ENCODE measurements at regions not wholly inside any gene's neighbourhood (a gene's known extent, or its start where the extent isn't known, plus 50 kb on each side); places are given as distances from the start of the nearest gene placed in this dataset.

DNA sequence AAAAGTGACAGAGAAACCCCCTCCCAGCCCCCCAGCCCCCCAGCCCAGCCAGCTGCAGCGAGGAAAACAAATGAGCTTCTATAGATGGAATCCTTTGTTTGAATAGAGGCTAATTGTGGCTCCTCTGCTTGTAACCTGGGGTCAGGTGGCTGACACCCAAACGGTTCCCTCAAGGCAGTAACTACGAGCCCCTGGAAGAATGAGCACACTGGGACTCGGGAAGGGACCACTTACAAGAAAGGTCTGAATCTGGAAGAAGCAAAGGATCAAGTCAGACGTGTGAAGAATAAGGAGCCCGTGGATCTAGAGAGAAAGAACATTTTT lies 108.7 kb upstream of the FUT8 start (continued):
- TF ChIP-seq ZNF462 (CRISPR knock-in tag; IDR thresholded peaks at IDR 0.05) (no peak), CTCF (conservative IDR thresholded peaks at IDR 0.05; ENCODE audit: low read depth in 2 of 2) (no peak), ZNF114 (CRISPR knock-in tag; IDR thresholded peaks at IDR 0.05) (no peak)

- Histone ChIP-seq H3K36me3 (ENCODE audit: insufficient read depth) (no peaks in the 10 kb centered on the region), H3K4me1 (ENCODE audit: insufficient read depth) (peaks cover 12% of the 10 kb centered on the region; the same call in 1 of the 2 replicates), H3K9me2 (ENCODE audit: insufficient read depth) (no peaks in the 10 kb centered on the region), H3F3A (replicated peaks; ENCODE audit: low read depth) (no peaks in the 10 kb centered on the region), H3K27me3 (ENCODE audit: insufficient read depth) (no peaks in the 10 kb centered on the region), H3K79me2 (replicated peaks; ENCODE audit: insufficient read depth) (no peaks in the 10 kb centered on the region), H4K20me1 (replicated peaks; ENCODE audit: insufficient read depth) (no peaks in the 10 kb centered on the region), H3K4me3 (no peak overlapping the region), H3K27ac (ENCODE audit: low read depth) (no peak overlapping the region), H2AFZ (peak overlapping the region; percentile 90; the same call in 1 of the 2 replicates), H3K4me2 (no peak overlapping the region)
- no peak overlapping the region for H3K27ac Mint-ChIP-seq
- H3K4me1 Mint-ChIP-seq = peaks cover 19% of the 10 kb centered on the region
- ATAC-seq (no peak), DNase-seq (ENCODE audit: low spot score) (no peak)
- H3K36me3 Mint-ChIP-seq (ENCODE audit: low read depth) = no peaks in the 10 kb centered on the region
- H3K4me3 Mint-ChIP-seq = no peak overlapping the region
- peaks cover 1% of the 10 kb centered on the region for H3K27me3 Mint-ChIP-seq (ENCODE audit: insufficient read depth, low read depth, poor library complexity)
- no peaks in the 10 kb centered on the region for H3K9me3 Mint-ChIP-seq
- TF ChIP-seq ZNF114 (CRISPR knock-in tag; IDR thresholded peaks at IDR 0.05) = no peak
- no peak for TF ChIP-seq ZNF331 (CRISPR knock-in tag; IDR thresholded peaks at IDR 0.05; ENCODE audit: low read depth)
- TF ChIP-seq POLR2AphosphoS5 (IDR thresholded peaks at IDR 0.05; ENCODE audit: low read depth) = no peak
- no peak for TF ChIP-seq JUNB (IDR thresholded peaks at IDR 0.05; ENCODE audit: unreplicated experiment)
- TF ChIP-seq STAT1 (IDR thresholded peaks at IDR 0.05; ENCODE audit: unreplicated experiment) = no peak
- TF ChIP-seq, protein P1, sequence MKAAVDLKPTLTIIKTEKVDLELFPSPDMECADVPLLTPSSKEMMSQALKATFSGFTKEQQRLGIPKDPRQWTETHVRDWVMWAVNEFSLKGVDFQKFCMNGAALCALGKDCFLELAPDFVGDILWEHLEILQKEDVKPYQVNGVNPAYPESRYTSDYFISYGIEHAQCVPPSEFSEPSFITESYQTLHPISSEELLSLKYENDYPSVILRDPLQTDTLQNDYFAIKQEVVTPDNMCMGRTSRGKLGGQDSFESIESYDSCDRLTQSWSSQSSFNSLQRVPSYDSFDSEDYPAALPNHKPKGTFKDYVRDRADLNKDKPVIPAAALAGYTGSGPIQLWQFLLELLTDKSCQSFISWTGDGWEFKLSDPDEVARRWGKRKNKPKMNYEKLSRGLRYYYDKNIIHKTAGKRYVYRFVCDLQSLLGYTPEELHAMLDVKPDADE (IDR thresholded peaks at IDR 0.05) = no peak
- TF ChIP-seq, protein P2, sequence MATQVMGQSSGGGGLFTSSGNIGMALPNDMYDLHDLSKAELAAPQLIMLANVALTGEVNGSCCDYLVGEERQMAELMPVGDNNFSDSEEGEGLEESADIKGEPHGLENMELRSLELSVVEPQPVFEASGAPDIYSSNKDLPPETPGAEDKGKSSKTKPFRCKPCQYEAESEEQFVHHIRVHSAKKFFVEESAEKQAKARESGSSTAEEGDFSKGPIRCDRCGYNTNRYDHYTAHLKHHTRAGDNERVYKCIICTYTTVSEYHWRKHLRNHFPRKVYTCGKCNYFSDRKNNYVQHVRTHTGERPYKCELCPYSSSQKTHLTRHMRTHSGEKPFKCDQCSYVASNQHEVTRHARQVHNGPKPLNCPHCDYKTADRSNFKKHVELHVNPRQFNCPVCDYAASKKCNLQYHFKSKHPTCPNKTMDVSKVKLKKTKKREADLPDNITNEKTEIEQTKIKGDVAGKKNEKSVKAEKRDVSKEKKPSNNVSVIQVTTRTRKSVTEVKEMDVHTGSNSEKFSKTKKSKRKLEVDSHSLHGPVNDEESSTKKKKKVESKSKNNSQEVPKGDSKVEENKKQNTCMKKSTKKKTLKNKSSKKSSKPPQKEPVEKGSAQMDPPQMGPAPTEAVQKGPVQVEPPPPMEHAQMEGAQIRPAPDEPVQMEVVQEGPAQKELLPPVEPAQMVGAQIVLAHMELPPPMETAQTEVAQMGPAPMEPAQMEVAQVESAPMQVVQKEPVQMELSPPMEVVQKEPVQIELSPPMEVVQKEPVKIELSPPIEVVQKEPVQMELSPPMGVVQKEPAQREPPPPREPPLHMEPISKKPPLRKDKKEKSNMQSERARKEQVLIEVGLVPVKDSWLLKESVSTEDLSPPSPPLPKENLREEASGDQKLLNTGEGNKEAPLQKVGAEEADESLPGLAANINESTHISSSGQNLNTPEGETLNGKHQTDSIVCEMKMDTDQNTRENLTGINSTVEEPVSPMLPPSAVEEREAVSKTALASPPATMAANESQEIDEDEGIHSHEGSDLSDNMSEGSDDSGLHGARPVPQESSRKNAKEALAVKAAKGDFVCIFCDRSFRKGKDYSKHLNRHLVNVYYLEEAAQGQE (IDR thresholded peaks at IDR 0.05; ENCODE audit: unreplicated experiment) = no peak
- TF ChIP-seq EZH2 (IDR thresholded peaks at IDR 0.05; ENCODE audit: low read depth, unreplicated experiment) = no peak
- TF ChIP-seq EZH2phosphoT487 (IDR thresholded peaks at IDR 0.05; ENCODE audit: unreplicated experiment) = no peak
- TF ChIP-seq NANOG (IDR thresholded peaks at IDR 0.05; ENCODE audit: borderline replicate concordance) = no peak
Observed at GRCh38 chr14:65304239-65304638, 108.3 kb upstream of the FUT8 start.

Measured in GM23338 (cell line).